ENCODE measurements at regions not wholly inside any gene's neighbourhood (a gene's known extent, or its start where the extent isn't known, plus 50 kb on each side); places are given as distances from the start of the nearest gene placed in this dataset.

- TF ChIP-seq CTCF (IDR thresholded peaks at IDR 0.05) (no peak), ZFX (IDR thresholded peaks at IDR 0.05; ENCODE audit: borderline replicate concordance) (no peak)
Observed at GRCh38 chr9:91045041-91045440, 243.4 kb downstream of the SYK start.

All from 22Rv1 (cell line).